ENCODE measurements at regions not wholly inside any gene's neighbourhood (a gene's known extent, or its start where the extent isn't known, plus 50 kb on each side); places are given as distances from the start of the nearest gene placed in this dataset.

DNA sequence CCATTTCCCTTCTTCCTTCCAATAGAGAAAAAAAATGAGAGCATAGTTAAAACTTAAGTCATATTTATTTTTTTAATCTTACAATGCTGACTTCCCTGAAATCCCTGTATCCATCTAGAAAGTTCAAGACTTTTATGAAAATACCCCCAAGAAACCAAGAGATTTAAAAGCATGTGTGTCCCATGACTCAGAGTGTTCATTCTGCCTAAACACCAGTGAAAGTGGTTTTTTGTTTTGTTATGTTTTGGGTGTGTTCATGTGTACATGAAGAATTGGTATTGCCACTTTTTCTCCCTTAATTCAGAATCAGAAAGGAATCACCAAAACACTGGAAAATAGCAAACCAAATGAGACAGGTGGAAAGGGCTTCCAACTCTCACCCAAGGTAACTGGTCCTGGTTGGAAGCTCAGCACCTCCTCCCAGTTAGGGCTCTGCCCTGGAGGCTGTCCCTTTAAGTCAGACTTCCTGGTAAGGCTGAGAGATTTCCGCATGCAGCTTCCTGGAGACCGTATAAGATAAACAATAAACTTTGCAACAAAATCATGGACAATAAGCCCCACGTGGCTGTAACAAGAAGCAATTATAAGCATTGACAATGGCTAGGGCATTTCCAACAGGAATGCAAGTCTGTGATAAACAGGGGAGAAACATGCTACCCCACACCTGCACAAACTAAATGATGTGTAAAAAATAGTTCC is 121.9 kb upstream of the ARHGEF3 start:
- Mint-ChIP-seq H3K27ac (no peak overlapping the region), H3K27me3 (no peaks in the 10 kb centered on the region), H3K4me3 (ENCODE audit: low read depth) (no peak overlapping the region), H3K36me3 (ENCODE audit: insufficient read depth) (no peaks in the 10 kb centered on the region), H3K4me1 (ENCODE audit: low read depth) (peaks cover 1% of the 10 kb centered on the region), H3K9me3 (ENCODE audit: low read depth) (no peaks in the 10 kb centered on the region)
- TF ChIP-seq, protein P1, sequence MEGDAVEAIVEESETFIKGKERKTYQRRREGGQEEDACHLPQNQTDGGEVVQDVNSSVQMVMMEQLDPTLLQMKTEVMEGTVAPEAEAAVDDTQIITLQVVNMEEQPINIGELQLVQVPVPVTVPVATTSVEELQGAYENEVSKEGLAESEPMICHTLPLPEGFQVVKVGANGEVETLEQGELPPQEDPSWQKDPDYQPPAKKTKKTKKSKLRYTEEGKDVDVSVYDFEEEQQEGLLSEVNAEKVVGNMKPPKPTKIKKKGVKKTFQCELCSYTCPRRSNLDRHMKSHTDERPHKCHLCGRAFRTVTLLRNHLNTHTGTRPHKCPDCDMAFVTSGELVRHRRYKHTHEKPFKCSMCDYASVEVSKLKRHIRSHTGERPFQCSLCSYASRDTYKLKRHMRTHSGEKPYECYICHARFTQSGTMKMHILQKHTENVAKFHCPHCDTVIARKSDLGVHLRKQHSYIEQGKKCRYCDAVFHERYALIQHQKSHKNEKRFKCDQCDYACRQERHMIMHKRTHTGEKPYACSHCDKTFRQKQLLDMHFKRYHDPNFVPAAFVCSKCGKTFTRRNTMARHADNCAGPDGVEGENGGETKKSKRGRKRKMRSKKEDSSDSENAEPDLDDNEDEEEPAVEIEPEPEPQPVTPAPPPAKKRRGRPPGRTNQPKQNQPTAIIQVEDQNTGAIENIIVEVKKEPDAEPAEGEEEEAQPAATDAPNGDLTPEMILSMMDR (IDR thresholded peaks at IDR 0.05; ENCODE audit: unreplicated experiment) = no peak
- no peak for DNase-seq (ENCODE audit: low spot score, unreplicated experiment)

DNA sequence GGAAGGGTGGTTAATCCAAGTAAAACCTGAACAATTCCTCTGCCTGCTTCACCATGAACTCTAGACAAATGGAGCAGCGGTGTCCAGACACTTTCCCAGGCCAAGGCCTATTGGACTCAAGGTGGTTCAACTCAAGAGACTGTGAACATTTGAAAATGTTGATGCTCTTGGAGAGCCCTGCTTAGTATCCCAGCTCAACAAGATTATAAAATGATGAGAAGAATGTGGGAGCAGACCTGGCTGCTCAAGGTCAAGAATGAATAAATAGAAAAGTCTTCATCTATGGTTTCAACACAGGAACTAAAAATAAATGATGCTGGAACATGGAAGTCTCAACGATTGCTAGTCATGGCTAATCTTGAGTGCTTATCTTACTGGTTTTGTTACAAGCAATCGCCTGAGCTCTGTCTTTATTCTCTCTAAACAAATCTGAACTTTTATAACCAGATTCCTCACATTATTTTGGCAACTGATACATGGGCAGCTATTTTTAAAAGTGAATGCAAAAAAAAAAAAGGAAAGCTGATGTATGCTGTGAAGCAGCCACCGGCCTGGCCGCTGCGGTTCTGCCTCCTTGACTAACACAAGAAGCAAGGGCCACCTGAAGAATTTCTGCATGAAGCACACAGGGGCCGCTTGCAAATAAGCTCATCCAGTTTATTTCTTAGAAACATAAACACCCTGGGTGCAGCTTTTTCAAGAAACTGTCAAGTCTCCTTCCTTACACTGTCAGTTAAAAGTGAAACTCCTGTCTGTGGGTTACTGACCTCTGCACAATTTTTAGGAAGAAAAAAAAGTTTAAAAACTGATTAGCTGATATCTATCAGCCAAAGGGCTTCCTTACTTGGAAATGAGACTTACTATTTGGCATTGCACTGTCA is 120.1 kb upstream of the ARHGEF3 start:
- Mint-ChIP-seq H3K27ac (no peak overlapping the region), H3K4me1 (ENCODE audit: low read depth) (no peaks in the 10 kb centered on the region), H3K9me3 (ENCODE audit: low read depth) (no peaks in the 10 kb centered on the region), H3K4me3 (ENCODE audit: low read depth) (no peak overlapping the region), H3K36me3 (ENCODE audit: insufficient read depth) (no peaks in the 10 kb centered on the region), H3K27me3 (peaks cover 3% of the 10 kb centered on the region)
- TF ChIP-seq, protein P1 (IDR thresholded peaks at IDR 0.05; ENCODE audit: unreplicated experiment) = no peak
- DNase-seq (ENCODE audit: low spot score, unreplicated experiment) = no peak

DNA sequence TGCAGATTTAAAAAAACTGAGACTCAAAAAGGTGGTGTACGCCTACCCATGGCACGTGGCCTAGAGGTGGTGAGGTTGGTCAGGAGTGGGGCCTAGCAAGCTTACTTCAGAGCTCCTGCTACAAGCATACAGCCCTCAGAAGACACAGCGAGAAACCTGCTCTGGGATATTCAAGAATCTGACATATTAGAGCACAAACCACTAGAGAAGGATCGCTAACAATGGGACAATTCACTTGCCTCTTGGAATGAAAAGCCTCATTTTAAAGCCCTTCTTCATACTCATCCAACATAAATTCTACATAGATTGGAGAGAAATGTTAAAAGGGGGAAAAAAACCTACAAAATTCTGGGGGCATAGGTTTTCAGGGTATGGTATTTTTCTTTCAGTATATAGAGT is 118.0 kb upstream of the ARHGEF3 start:
- H3K27ac Mint-ChIP-seq = no peak overlapping the region
- TF ChIP-seq, protein P1 (IDR thresholded peaks at IDR 0.05; ENCODE audit: unreplicated experiment) = no peak
- no peak overlapping the region for H3K4me3 Mint-ChIP-seq (ENCODE audit: low read depth)
- H3K27me3 Mint-ChIP-seq = peaks cover 3% of the 10 kb centered on the region
- peaks cover 6% of the 10 kb centered on the region for H3K4me1 Mint-ChIP-seq (ENCODE audit: low read depth)
- H3K36me3 Mint-ChIP-seq (ENCODE audit: insufficient read depth) = no peaks in the 10 kb centered on the region
- H3K9me3 Mint-ChIP-seq (ENCODE audit: low read depth) = no peaks in the 10 kb centered on the region
- no peak for DNase-seq (ENCODE audit: low spot score, unreplicated experiment)

DNA sequence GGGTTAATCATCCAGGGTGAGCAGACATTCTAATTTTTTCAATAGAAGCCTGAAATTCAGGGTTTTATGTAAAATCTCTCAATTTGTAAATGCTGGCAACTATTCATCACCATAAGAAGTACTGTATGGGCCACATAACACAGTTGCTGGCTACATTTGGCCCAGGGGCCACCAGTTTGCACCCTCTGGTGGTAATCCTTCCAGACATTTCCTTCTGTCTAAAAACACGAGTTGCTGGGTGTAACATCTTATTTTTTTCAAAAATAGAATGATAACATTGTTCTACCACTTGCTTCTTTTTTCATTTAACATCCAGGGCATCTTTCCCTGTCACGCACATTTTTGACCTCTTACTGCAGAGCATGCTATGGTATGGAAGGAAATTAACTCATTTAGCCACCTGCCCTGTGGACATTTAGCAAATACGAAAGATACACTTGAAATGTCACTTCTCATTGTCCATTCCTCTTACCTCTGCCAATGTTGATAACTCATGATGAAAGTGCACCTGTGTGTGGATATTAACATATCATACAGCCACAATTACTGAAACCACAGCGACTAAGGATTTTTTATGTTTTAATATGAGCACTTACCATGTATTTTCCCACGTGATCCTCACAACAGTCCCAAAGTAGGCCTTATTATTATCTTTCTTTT is 117.5 kb upstream of the ARHGEF3 start:
- no peaks in the 10 kb centered on the region for H3K36me3 Mint-ChIP-seq (ENCODE audit: insufficient read depth)
- no peak overlapping the region for H3K27ac Mint-ChIP-seq
- no peaks in the 10 kb centered on the region for H3K9me3 Mint-ChIP-seq (ENCODE audit: low read depth)
- H3K4me3 Mint-ChIP-seq (ENCODE audit: low read depth) = no peak overlapping the region
- peaks cover 10% of the 10 kb centered on the region for H3K4me1 Mint-ChIP-seq (ENCODE audit: low read depth)
- peaks cover 3% of the 10 kb centered on the region for H3K27me3 Mint-ChIP-seq
- no peak for DNase-seq (ENCODE audit: low spot score, unreplicated experiment)
- TF ChIP-seq, protein P1 (IDR thresholded peaks at IDR 0.05; ENCODE audit: unreplicated experiment) = no peak

DNA sequence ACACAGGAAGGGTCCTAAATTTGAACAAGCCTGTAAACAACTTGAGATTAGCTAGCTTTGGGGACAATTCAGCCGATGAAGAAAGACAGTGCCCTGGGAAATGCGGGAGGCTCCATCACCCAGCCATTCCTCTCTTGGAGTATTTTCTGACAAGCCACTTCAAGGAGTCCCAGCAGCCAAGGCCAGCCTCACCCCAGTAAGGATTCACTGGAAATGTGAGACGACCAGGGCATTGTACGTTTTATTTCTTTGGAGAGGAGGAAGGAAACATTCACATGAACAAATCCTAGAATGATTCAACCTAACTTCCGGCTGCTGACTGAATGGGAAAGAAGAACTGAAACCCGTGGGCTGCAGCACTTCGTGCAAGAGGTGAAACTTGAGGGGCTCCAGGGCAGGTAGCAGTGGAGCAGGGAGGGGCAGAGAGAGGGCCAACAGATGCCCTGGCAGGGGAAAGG is 116.4 kb upstream of the ARHGEF3 start:
- no peaks in the 10 kb centered on the region for H3K36me3 Mint-ChIP-seq (ENCODE audit: insufficient read depth)
- H3K27ac Mint-ChIP-seq = no peak overlapping the region
- TF ChIP-seq, protein P1 (IDR thresholded peaks at IDR 0.05; ENCODE audit: unreplicated experiment) = no peak
- no peaks in the 10 kb centered on the region for H3K9me3 Mint-ChIP-seq (ENCODE audit: low read depth)
- H3K4me3 Mint-ChIP-seq (ENCODE audit: low read depth) = no peak overlapping the region
- peaks cover 3% of the 10 kb centered on the region for H3K27me3 Mint-ChIP-seq
- DNase-seq (ENCODE audit: low spot score, unreplicated experiment) = no peak
- peaks cover 10% of the 10 kb centered on the region for H3K4me1 Mint-ChIP-seq (ENCODE audit: low read depth)
